PC-9 (cell line): ENCODE measurements at regions not wholly inside any gene's neighbourhood (a gene's known extent, or its start where the extent isn't known, plus 50 kb on each side); places are given as distances from the start of the nearest gene placed in this dataset.

ENCODE experiments used
- BruUV-seq: library from RNA; stranded (reverse); fragments of 400-500 nt; replicated peaks from 2 replicates; lab custom pipeline; 2021; lab: Mats Ljungman, UMichigan
- CTCF ChIA-PET: fragments of 300-600 bp; sonication (Branson Sonifier 250); formaldehyde crosslinking; loops from one replicate; lab custom pipeline; 2022; ENCODE audit warnings: antibody characterized with exemption; lab: Charles Lee
- POLR2A ChIA-PET: fragments of 300-600 bp; sonication (Branson Sonifier 250); formaldehyde crosslinking; loops from one replicate; lab custom pipeline; 2022; ENCODE audit warnings: antibody characterized with exemption; ENCODE audit not compliant: unreplicated experiment; lab: Charles Lee
- DNase-seq, 2 experiments: peaks; one replicate each; pipeline versions ENCODE4 v3.0.0 to v3.0.0-alpha.2; 2015 to 2022; ENCODE audit warnings: mixed read lengths in 1 of 2
- H2AFZ ChIP-seq: fragments of 200-600 bp; sonication (generic); 2 replicates; pipeline ENCODE4 v1.8.1; 2017; ENCODE audit warnings: antibody characterized with exemption
- H3F3A ChIP-seq: fragments of 200-600 bp; sonication (generic); 2 replicates; pipeline ENCODE4 v1.8.1; 2017; ENCODE audit warnings: antibody characterized with exemption, mild to moderate bottlenecking, low read depth; ENCODE audit not compliant: insufficient read depth
- H3K27ac ChIP-seq: fragments of 200-600 bp; sonication (generic); 2 replicates; pipeline ENCODE4 v1.6.1; 2016; ENCODE audit warnings: mixed run types
- H3K27me3 ChIP-seq: fragments of 200-600 bp; sonication (generic); 2 replicates; pipeline ENCODE4 v1.6.1; 2016; ENCODE audit warnings: low read depth, mixed run types; ENCODE audit not compliant: insufficient read depth
- H3K36me3 ChIP-seq: fragments of 200-600 bp; sonication (generic); 2 replicates; pipeline ENCODE4 v1.6.1; 2016; ENCODE audit warnings: low read depth, mixed run types
- H3K4me1 ChIP-seq: fragments of 200-600 bp; sonication (generic); replicated peaks from 2 replicates; pipeline ENCODE4 v1.6.1; 2016; ENCODE audit warnings: mixed run types; ENCODE audit not compliant: insufficient read depth
- H3K4me2 ChIP-seq: fragments of 200-600 bp; sonication (generic); 2 replicates; pipeline ENCODE4 v1.6.1; 2017; ENCODE audit warnings: mixed run types
- H3K4me3 ChIP-seq: fragments of 200-600 bp; sonication (generic); 2 replicates; pipeline ENCODE4 v1.6.1; 2016; ENCODE audit warnings: mixed run types
- H3K79me2 ChIP-seq: fragments of 200-600 bp; sonication (generic); 2 replicates; pipeline ENCODE4 v1.6.1; 2017; ENCODE audit warnings: low read depth, mixed run types
- H3K9me2 ChIP-seq: fragments of 200-600 bp; sonication (generic); 2 replicates; pipeline ENCODE4 v1.8.1; 2017; ENCODE audit warnings: mild to moderate bottlenecking; ENCODE audit not compliant: insufficient read depth
- H3K9me3 ChIP-seq: fragments of 200-600 bp; sonication (generic); 2 replicates; pipeline ENCODE4 v1.8.1; 2016; ENCODE audit warnings: low read depth; ENCODE audit not compliant: insufficient read depth
- H4K20me1 ChIP-seq: fragments of 200-600 bp; sonication (generic); 2 replicates; pipeline ENCODE4 v1.8.1; 2017; ENCODE audit not compliant: insufficient read depth
- CTCF ChIP-seq: fragments of 200-600 bp; sonication (generic); conservative IDR thresholded peaks from 2 replicates; pipeline ENCODE4 v1.6.1; 2017; ENCODE audit warnings: mixed run types, antibody characterized with exemption, mild to moderate bottlenecking, moderate library complexity
- EZH2 ChIP-seq: fragments of 200-600 bp; sonication (generic); IDR thresholded peaks from 2 replicates; pipeline ENCODE4 v1.8.0; 2017; ENCODE audit warnings: antibody characterized with exemption, low read depth
- intact Hi-C: fragments of 100-400 bp; cut with micrococcal nuclease; formaldehyde crosslinking; loops from one replicate; pipeline ENCODE4 v1.10.0; 2022; ENCODE audit not compliant: unreplicated experiment

GRCh38 chr3:88991496-88991895, 115.9 kb upstream of the EPHA3 start:
- BruUV-seq, result no TSS peak
- intact Hi-C loops, result no loop called here

DNA sequence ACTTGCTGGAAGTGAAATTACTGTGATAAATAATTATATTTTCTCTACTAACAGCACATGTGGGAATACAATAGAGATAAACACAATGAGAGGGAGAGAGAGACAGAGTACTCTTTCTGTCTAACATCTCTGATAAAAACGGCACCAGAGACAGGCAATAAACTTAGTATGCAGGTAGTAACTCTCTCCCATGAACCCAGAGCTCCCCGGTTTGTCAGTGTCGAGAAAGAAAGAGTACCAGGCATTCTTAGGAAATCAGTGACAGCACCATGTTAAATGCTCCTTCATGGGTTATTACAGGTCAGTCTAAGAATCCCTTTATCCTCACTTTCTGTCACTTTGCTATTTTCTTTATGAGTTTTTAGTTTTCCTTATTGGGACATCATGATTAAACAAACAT, 110.7 kb upstream of the EPHA3 start:
- H3K4me1 ChIP-seq, result no peaks in the 10 kb centered on the region
- no peaks in the 10 kb centered on the region for H3F3A ChIP-seq
- no peak overlapping the region for H2AFZ ChIP-seq
- no peaks in the 10 kb centered on the region for H3K36me3 ChIP-seq
- H3K79me2 ChIP-seq, result no peaks in the 10 kb centered on the region
- CTCF ChIA-PET, result no interaction called here
- no peaks in the 10 kb centered on the region for H3K27me3 ChIP-seq
- no peaks in the 10 kb centered on the region for H3K9me2 ChIP-seq
- H3K9me3 ChIP-seq, result no peaks in the 10 kb centered on the region
- POLR2A ChIA-PET, result no interaction called here
- no peak overlapping the region for H3K27ac ChIP-seq
- DNase-seq, result no peak
- TF ChIP-seq CTCF (no peak), EZH2 (no peak)
- H4K20me1 ChIP-seq, result no peaks in the 10 kb centered on the region
- intact Hi-C loops, result no loop called here
- H3K4me2 ChIP-seq, result no peak overlapping the region
- no peak overlapping the region for H3K4me3 ChIP-seq
- no TSS peak for BruUV-seq

More at GRCh38 chr3:88991496-88991895, 115.9 kb upstream of the EPHA3 start:
- no peaks in the 10 kb centered on the region for H3K27me3 ChIP-seq
- TF ChIP-seq EZH2 (no peak), CTCF (no peak)
- no peak overlapping the region for H3K4me2 ChIP-seq
- no peaks in the 10 kb centered on the region for H4K20me1 ChIP-seq
- H3K9me2 ChIP-seq, result no peaks in the 10 kb centered on the region
- H3K36me3 ChIP-seq, result no peaks in the 10 kb centered on the region
- no peaks in the 10 kb centered on the region for H3K9me3 ChIP-seq
- POLR2A ChIA-PET, result no interaction called here
- H3K4me1 ChIP-seq, result no peaks in the 10 kb centered on the region
- no peak for DNase-seq
- CTCF ChIA-PET, result no interaction called here
- H3K27ac ChIP-seq, result no peak overlapping the region
- H3K79me2 ChIP-seq, result no peaks in the 10 kb centered on the region
- no peaks in the 10 kb centered on the region for H3F3A ChIP-seq
- H3K4me3 ChIP-seq, result no peak overlapping the region
- H2AFZ ChIP-seq, result no peak overlapping the region

DNA sequence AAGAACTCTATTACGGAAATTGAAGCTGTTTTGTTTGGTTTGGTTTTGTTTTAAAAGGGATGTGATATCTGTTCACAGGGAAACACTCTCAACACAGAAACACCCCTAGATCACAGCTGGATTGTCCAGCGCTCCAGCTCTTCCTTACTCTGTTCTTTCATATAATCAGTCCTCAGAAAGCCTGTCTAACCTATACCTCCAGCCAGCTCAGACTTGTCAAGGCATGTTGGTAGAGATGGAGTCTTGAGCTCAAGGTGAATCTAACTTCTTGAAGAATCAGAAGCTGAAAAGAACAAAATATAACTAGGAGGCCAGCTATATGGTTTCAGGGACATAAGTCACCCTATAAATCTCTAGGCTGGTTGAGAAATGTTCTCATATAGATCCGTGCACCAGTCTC, 110.2 kb upstream of the EPHA3 start:
- intact Hi-C loops, result no loop called here
- Histone ChIP-seq H3K36me3 (no peaks in the 10 kb centered on the region), H3K4me1 (no peaks in the 10 kb centered on the region), H3K9me3 (no peaks in the 10 kb centered on the region), H3K4me2 (no peak overlapping the region), H3K79me2 (no peaks in the 10 kb centered on the region), H3K27me3 (no peaks in the 10 kb centered on the region), H3K9me2 (no peaks in the 10 kb centered on the region), H4K20me1 (no peaks in the 10 kb centered on the region), H2AFZ (no peak overlapping the region), H3K27ac (no peak overlapping the region), H3K4me3 (no peak overlapping the region), H3F3A (no peaks in the 10 kb centered on the region)
- no TSS peak for BruUV-seq
- ChIA-PET CTCF (no interaction called here), POLR2A (no interaction called here)
- TF ChIP-seq CTCF (no peak), EZH2 (no peak)
- no peak for DNase-seq
